Fibroblast of skin of scalp (primary cell): ENCODE measurements at regions not wholly inside any gene's neighbourhood (a gene's known extent, or its start where the extent isn't known, plus 50 kb on each side); places are given as distances from the start of the nearest gene placed in this dataset.

Experiments
- DNase-seq: peaks from one replicate; pipeline ENCODE4 v3.0.0-alpha.2; 2013

- DNase-seq: no peak
Observed at GRCh38 chr6:151701911-151702562, 105.4 kb upstream of the ESR1 start.

- DNase-seq: no peak
Observed at GRCh38 chr6:151702851-151703658, 104.4 kb upstream of the ESR1 start.

GRCh38 chr6:151704383-151704782, 103.1 kb upstream of the ESR1 start:
- DNase-seq: no peak

- DNase-seq: no peak
Observed at GRCh38 chr6:151705993-151706733, 101.3 kb upstream of the ESR1 start.

GRCh38 chr6:151709329-151709728, 98.2 kb upstream of the ESR1 start:
- no peak for DNase-seq

GRCh38 chr6:151716526-151716932, 91.0 kb upstream of the ESR1 start:
- DNase-seq: no peak

- no peak for DNase-seq
Observed at GRCh38 chr6:151719070-151719469, 88.4 kb upstream of the ESR1 start.

- DNase-seq: peak; percentile 11
Observed at GRCh38 chr6:151721146-151721545, 86.3 kb upstream of the ESR1 start.

GRCh38 chr6:151721671-151722070, 85.8 kb upstream of the ESR1 start:
- peak; percentile 1 for DNase-seq

GRCh38 chr6:151722342-151722741, 85.1 kb upstream of the ESR1 start:
- no peak for DNase-seq

- no peak for DNase-seq
Observed at GRCh38 chr6:151723152-151723551, 84.3 kb upstream of the ESR1 start.

- DNase-seq: no peak
Observed at GRCh38 chr6:151729829-151730495, 77.5 kb upstream of the ESR1 start.

- DNase-seq: no peak
Observed at GRCh38 chr6:151730496-151730870, 77.0 kb upstream of the ESR1 start.

GRCh38 chr6:151731313-151731712, 76.2 kb upstream of the ESR1 start:
- DNase-seq: no peak

- DNase-seq: no peak
Observed at GRCh38 chr6:151733680-151734320, 73.7 kb upstream of the ESR1 start.

- DNase-seq: no peak
Observed at GRCh38 chr6:151738267-151738666, 69.2 kb upstream of the ESR1 start.

- no peak for DNase-seq
Observed at GRCh38 chr6:151738960-151739359, 68.5 kb upstream of the ESR1 start.

- no peak for DNase-seq
Observed at GRCh38 chr6:151740820-151741219, 66.7 kb upstream of the ESR1 start.

- peak; percentile 7 for DNase-seq
Observed at GRCh38 chr6:151747896-151748295, 59.6 kb upstream of the ESR1 start.

GRCh38 chr6:151749341-151749740, 58.1 kb upstream of the ESR1 start:
- no peak for DNase-seq

- DNase-seq: no peak
Observed at GRCh38 chr6:151753581-151753980, 53.9 kb upstream of the ESR1 start.

GRCh38 chr6:151757506-151757955, 50.0 kb upstream of the ESR1 start:
- DNase-seq: no peak
